A549 (cell line): ENCODE measurements at regions not wholly inside any gene's neighbourhood (a gene's known extent, or its start where the extent isn't known, plus 50 kb on each side); places are given as distances from the start of the nearest gene placed in this dataset.
"Not testable (repeated sequence)": the region's sequence is repeated elsewhere in the genome, so short reads cannot be mapped to it uniquely, and the experiment has no call there.

Experiments used
- ATAC-seq, 2 experiments: fragments of 200-7000 bp in 1 of 2; fragments of >200 bp in 1 of 2; cut with Nextera tagmentation in 1 of 2; cut with Tn5 transposase in 1 of 2; 3 replicates each; pipeline versions ENCODE4 v1.8.0 to v1.9.1; 2018 to 2020; ENCODE audit warnings: mild to moderate bottlenecking in 1 of 2, moderate library complexity in 1 of 2
- CTCF ChIA-PET: fragments of 300-600 bp; sonication (Branson Sonifier 250); formaldehyde crosslinking; extraction: SDS; loops from one replicate; lab custom pipeline; 2021; ENCODE audit warnings: antibody characterized with exemption, inconsistent platforms; lab: Yijun Ruan, JAX
- POLR2A ChIA-PET: fragments of 350-600 bp; formaldehyde crosslinking; extraction: SDS; loops from one replicate; lab custom pipeline; 2021; ENCODE audit warnings: antibody characterized with exemption, inconsistent platforms; lab: Yijun Ruan, JAX
- DNase-seq, 2 experiments: peaks; one replicate each; pipeline versions ENCODE4 v3.0.0 to v3.0.0-alpha.2; 2011 to 2016; ENCODE audit warnings: low read depth in 1 of 2, low spot score in 1 of 2
- FAIRE-seq: peaks from 2 replicates; lab custom pipeline; 2011; peaks lifted over from hg19 to GRCh38; lab: Jason Lieb, UNC
- H3K27ac ChIP-seq, 2 experiments: fragments of >200 bp; sonication (Bioruptor Twin); formaldehyde crosslinking; 3 replicates each; pipeline ENCODE4 v1.5.1; 2016 to 2017
- H3K4me1 ChIP-seq: fragments of >200 bp; sonication (Bioruptor Twin); formaldehyde crosslinking; 3 replicates; pipeline ENCODE4 v1.6.1; 2016
- H3K4me2 ChIP-seq: fragments of >200 bp; sonication (Bioruptor Twin); formaldehyde crosslinking; 3 replicates; pipeline ENCODE4 v1.6.1; 2016
- H3K4me3 ChIP-seq: fragments of >200 bp; sonication (Bioruptor Twin); formaldehyde crosslinking; 3 replicates; pipeline ENCODE4 v1.5.1; 2016
- H3K9me3 ChIP-seq: fragments of >200 bp; sonication (Bioruptor Twin); formaldehyde crosslinking; 3 replicates; pipeline ENCODE4 v1.6.1; 2016
- CBX8 ChIP-seq: fragments of 200-600 bp; sonication (generic); IDR thresholded peaks from 2 replicates; pipeline ENCODE4 v1.6.1; 2016
- CEBPB ChIP-seq, 2 experiments: fragments of >200 bp in 1 of 2; sonication (Bioruptor Twin) in 1 of 2; formaldehyde crosslinking in 1 of 2; IDR thresholded peaks; 2 replicates each; pipeline ENCODE4 v1.6.1; 2012 to 2016
- E2F6 ChIP-seq: IDR thresholded peaks from 2 replicates; pipeline ENCODE4 v1.6.1; 2012; ENCODE audit warnings: low read depth, borderline replicate concordance
- EHF ChIP-seq: fragments of 250-450 bp; sonication (Bioruptor Pico); IDR thresholded peaks from 2 replicates; pipeline ENCODE4 v1.5.0; 2020; ENCODE audit warnings: mild to moderate bottlenecking
- FOSB ChIP-seq: fragments of 250-450 bp; sonication (Bioruptor Pico); IDR thresholded peaks from 2 replicates; pipeline ENCODE4 v1.5.0; 2020; ENCODE audit warnings: mild to moderate bottlenecking, moderate library complexity
- FOXS1 ChIP-seq: fragments of 250-450 bp; sonication (Bioruptor Pico); IDR thresholded peaks from 2 replicates; pipeline ENCODE4 v1.5.0; 2020; ENCODE audit warnings: mild to moderate bottlenecking, moderate library complexity
- GATA3 ChIP-seq: IDR thresholded peaks from 2 replicates; pipeline ENCODE4 v1.6.1; 2012; ENCODE audit warnings: borderline replicate concordance
- MAZ ChIP-seq: fragments of 150-350 bp; IDR thresholded peaks from 2 replicates; pipeline ENCODE4 v1.6.1; 2014; ENCODE audit warnings: antibody characterized with exemption, low read depth, low read length, borderline replicate concordance
- NFE2L2 ChIP-seq: fragments of 150-350 bp; conservative IDR thresholded peaks from 2 replicates; pipeline ENCODE4 v1.6.1; 2014; ENCODE audit warnings: low read length
- NPAS2 ChIP-seq: fragments of 250-450 bp; sonication (Bioruptor Pico); IDR thresholded peaks from 2 replicates; pipeline ENCODE4 v1.8.0; 2022; ENCODE audit warnings: mild to moderate bottlenecking, moderate library complexity, borderline replicate concordance
- PHF8 ChIP-seq: fragments of 200-600 bp; sonication (generic); IDR thresholded peaks from 2 replicates; pipeline ENCODE4 v1.6.1; 2016; ENCODE audit warnings: low read depth, mild to moderate bottlenecking, antibody characterized with exemption, moderate library complexity, borderline replicate concordance
- RCOR1 ChIP-seq: fragments of 150-350 bp; IDR thresholded peaks from 2 replicates; pipeline ENCODE4 v1.6.1; 2014; ENCODE audit warnings: antibody characterized with exemption, low read length, low read depth
- RNF2 ChIP-seq: fragments of 200-600 bp; sonication (generic); IDR thresholded peaks from 2 replicates; pipeline ENCODE4 v1.6.1; 2016; ENCODE audit warnings: low read depth, mild to moderate bottlenecking, antibody characterized with exemption, moderate library complexity, borderline replicate concordance
- SMC3 ChIP-seq: fragments of >200 bp; sonication (Bioruptor Twin); formaldehyde crosslinking; IDR thresholded peaks from 3 replicates; pipeline ENCODE4 v1.6.1; 2018; ENCODE audit warnings: inconsistent platforms
- SREBF2 ChIP-seq: fragments of 450-650 bp; IDR thresholded peaks from 2 replicates; pipeline ENCODE4 v1.6.1; 2014; ENCODE audit warnings: mild to moderate bottlenecking, moderate library complexity
- TFCP2L1 ChIP-seq: fragments of 250-450 bp; sonication (Bioruptor Pico); IDR thresholded peaks from 2 replicates; pipeline ENCODE4 v1.5.0; 2021; ENCODE audit warnings: mild to moderate bottlenecking
- TP53 ChIP-seq: fragments of 250-450 bp; sonication (Bioruptor Pico); IDR thresholded peaks from 2 replicates; pipeline ENCODE4 v1.5.0; 2021; ENCODE audit warnings: mild to moderate bottlenecking, moderate library complexity
- ZFP36 ChIP-seq: fragments of 450-650 bp; IDR thresholded peaks from 2 replicates; pipeline ENCODE4 v1.6.1; 2014; ENCODE audit warnings: borderline replicate concordance; ENCODE audit not compliant: partially characterized antibody
- ZNF302 ChIP-seq: fragments of 250-450 bp; sonication (Bioruptor Pico); IDR thresholded peaks from 2 replicates; pipeline ENCODE4 v1.9.0; 2021; ENCODE audit warnings: inconsistent platforms, mild to moderate bottlenecking, moderate library complexity
- ZSCAN20 ChIP-seq: fragments of 250-450 bp; sonication (Bioruptor Pico); IDR thresholded peaks from 2 replicates; pipeline ENCODE4 v1.8.0; 2022; ENCODE audit warnings: mild to moderate bottlenecking, moderate library complexity
- WGBS: methylation state at CpG from one replicate; pipeline ENCODE4 v1.1.6; 2017; ENCODE audit errors: missing lambda C conversion rate; 5-methylcytosine and 5-hydroxymethylcytosine counted together
- TF ChIP-seq, protein P1 (sequence below): fragments of >200 bp; sonication (Bioruptor Twin); formaldehyde crosslinking; IDR thresholded peaks from 3 replicates; pipeline ENCODE4 v1.6.1; 2016
- TF ChIP-seq, protein P2 (sequence below): fragments of >200 bp; sonication (Bioruptor Twin); formaldehyde crosslinking; IDR thresholded peaks from 2 replicates; pipeline ENCODE4 v1.6.1; 2016

DNA sequence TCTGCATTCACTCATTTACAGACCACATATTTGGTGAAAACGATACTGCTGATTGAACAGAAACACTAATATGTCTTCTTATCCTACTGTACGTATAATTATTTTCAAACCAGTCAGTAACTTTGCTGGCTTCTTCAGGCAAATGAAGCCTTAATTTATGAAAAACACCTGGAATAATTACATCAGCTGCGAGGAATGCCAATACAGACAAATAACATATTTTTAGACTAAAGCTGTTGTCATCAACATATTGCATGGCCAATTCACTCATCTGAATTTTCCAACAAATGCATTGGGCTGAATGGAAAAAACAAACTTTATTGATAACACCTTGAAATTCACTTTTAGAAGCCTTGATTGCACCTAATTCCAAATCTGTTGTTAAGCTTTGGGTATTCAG is 165.9 kb downstream of the HLX start:
- Histone ChIP-seq H3K9me3 (no peaks in the 10 kb centered on the region), H3K4me1 (peaks cover 5% of the 10 kb centered on the region; the same call in 2 of the 3 replicates), H3K27ac (no peak overlapping the region), H3K4me3 (no peak overlapping the region), H3K4me2 (no peak overlapping the region)
- DNase-seq (no peak), FAIRE-seq (no peak), ATAC-seq (no peak)
- CTCF ChIA-PET = no interaction called here
- WGBS = 64% methylated on average over 3 of the region's 3 CpGs
- POLR2A ChIA-PET = no interaction called here
- TF ChIP-seq TP53 (no peak), NFE2L2 (no peak), ZSCAN20 (CRISPR knock-in tag) (no peak), RNF2 (no peak)

GRCh38 chr1:221045842-221046831 is 166.9 kb downstream of the HLX start:
- Histone ChIP-seq H3K4me2 (peak overlapping the region; percentile 19; the same call in 1 of the 3 replicates), H3K4me1 (peaks cover 5% of the 10 kb centered on the region; the same call in 1 of the 3 replicates), H3K9me3 (no peaks in the 10 kb centered on the region), H3K4me3 (no peak overlapping the region), H3K27ac (peak overlapping the region in 1 of 2 experiments; percentile 42; a peak in 2 of 6 replicates)
- ChIA-PET POLR2A (no interaction called here), CTCF (no interaction called here)
- TF ChIP-seq, protein P1, sequence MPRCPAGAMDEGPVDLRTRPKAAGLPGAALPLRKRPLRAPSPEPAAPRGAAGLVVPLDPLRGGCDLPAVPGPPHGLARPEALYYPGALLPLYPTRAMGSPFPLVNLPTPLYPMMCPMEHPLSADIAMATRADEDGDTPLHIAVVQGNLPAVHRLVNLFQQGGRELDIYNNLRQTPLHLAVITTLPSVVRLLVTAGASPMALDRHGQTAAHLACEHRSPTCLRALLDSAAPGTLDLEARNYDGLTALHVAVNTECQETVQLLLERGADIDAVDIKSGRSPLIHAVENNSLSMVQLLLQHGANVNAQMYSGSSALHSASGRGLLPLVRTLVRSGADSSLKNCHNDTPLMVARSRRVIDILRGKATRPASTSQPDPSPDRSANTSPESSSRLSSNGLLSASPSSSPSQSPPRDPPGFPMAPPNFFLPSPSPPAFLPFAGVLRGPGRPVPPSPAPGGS = no peak
- TF ChIP-seq TFCP2L1 (CRISPR knock-in tag) (no peak), CBX8 (no peak), E2F6 (no peak), GATA3 (no peak), ZSCAN20 (CRISPR knock-in tag) (no peak), RCOR1 (no peak), EHF (CRISPR knock-in tag) (no peak), MAZ (no peak), FOSB (CRISPR knock-in tag) (no peak)
- TF ChIP-seq, protein P2, sequence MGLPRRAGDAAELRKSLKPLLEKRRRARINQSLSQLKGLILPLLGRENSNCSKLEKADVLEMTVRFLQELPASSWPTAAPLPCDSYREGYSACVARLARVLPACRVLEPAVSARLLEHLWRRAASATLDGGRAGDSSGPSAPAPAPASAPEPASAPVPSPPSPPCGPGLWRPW = no peak
- FAIRE-seq (no peak), ATAC-seq (no peak), DNase-seq (no peak)
- WGBS = 51% methylated on average over 5 of the region's 5 CpGs

DNA sequence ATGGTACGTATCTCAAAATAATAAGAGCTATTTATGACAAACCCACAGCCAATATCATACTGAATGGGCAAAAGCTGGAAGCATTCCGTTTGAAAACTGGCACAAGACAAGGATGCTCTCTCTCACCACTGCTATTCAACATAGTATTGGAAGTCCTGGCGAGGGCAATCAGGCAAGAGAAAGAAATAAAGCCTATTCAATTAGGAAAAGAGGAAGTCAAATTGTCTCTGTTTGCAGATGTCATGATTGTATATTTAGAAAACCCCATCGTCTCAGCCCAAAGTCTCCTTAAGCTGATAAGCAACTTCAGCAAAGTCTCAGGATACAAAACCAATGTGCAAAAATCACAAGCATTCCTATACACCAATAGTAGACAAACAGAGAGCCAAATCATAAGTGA is 172.1 kb downstream of the HLX start:
- H3K4me3 ChIP-seq, H3K9me3 ChIP-seq, CTCF ChIA-PET, ATAC-seq, FAIRE-seq, POLR2A ChIA-PET, DNase-seq, H3K4me2 ChIP-seq, H3K4me1 ChIP-seq, H3K27ac ChIP-seq: not testable (repeated sequence)
- 39% methylated on average over 4 of the region's 4 CpGs for WGBS

GRCh38 chr1:221053889-221054288 is 174.6 kb downstream of the HLX start:
- TF ChIP-seq FOXS1 (no peak), SMC3 (no peak), PHF8 (no peak), EHF (CRISPR knock-in tag) (no peak), CBX8 (no peak), ZFP36 (no peak), NPAS2 (no peak), ZNF302 (CRISPR knock-in tag) (no peak), CEBPB (IDR thresholded peaks at IDR 0.05) (no peak), SREBF2 (no peak)
- TF ChIP-seq, protein P2 = no peak
- Histone ChIP-seq H3K27ac (no peak overlapping the region), H3K4me1 (no peaks in the 10 kb centered on the region), H3K4me3 (no peak overlapping the region), H3K9me3 (no peaks in the 10 kb centered on the region), H3K4me2 (no peak overlapping the region)
- no peak for ATAC-seq
- WGBS = 47% methylated on average over 4 of the region's 4 CpGs
- ChIA-PET CTCF (no interaction called here), POLR2A (no interaction called here)
- no peak for FAIRE-seq
- DNase-seq = no peak
